Breast epithelium (tissue), 3 donors: ENCODE measurements at regions not wholly inside any gene's neighbourhood (a gene's known extent, or its start where the extent isn't known, plus 50 kb on each side); places are given as distances from the start of the nearest gene placed in this dataset.

Experiments used
- POLR2A ChIP-seq: fragments of 450-650 bp; IDR thresholded peaks from one replicate; pipeline ENCODE4 v1.6.1; 2016; ENCODE audit warnings: antibody characterized with exemption, mild to moderate bottlenecking, moderate library complexity
- POLR2AphosphoS5 ChIP-seq, 3 donors: sonication (generic); formaldehyde crosslinking; IDR thresholded peaks; one replicate each; pipeline ENCODE4 v1.6.1; 2017; ENCODE audit warnings: antibody characterized with exemption in 3 of 3
- TF ChIP-seq, protein P1 (sequence below), 3 donors: fragments of 450-650 bp; IDR thresholded peaks; one replicate each; pipeline ENCODE4 v1.5.1; 2016 to 2017; ENCODE audit warnings: antibody characterized with exemption in 3 of 3, mild to moderate bottlenecking in 3 of 3, moderate library complexity in 3 of 3

DNA sequence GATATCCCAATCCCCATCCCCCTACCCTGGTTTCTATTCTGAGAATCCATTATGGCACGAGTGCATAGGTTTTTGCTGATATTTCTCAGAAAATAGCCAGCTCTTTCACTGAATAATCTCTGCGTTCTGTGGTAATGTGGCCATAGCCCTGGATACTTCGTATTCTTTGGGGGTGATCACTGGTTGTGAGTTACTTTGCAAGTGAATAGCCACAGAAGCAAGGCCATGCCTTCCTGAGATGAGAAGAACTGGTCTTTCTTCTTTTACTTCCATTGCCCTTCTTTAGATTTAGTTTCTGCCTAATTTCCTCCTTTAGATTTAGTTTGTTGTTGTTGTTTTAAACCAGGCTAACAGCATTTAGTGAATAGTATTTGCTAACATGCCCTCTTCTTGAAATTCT lies 323.4 kb downstream of the CDC14C start:
- TF ChIP-seq, protein P1, sequence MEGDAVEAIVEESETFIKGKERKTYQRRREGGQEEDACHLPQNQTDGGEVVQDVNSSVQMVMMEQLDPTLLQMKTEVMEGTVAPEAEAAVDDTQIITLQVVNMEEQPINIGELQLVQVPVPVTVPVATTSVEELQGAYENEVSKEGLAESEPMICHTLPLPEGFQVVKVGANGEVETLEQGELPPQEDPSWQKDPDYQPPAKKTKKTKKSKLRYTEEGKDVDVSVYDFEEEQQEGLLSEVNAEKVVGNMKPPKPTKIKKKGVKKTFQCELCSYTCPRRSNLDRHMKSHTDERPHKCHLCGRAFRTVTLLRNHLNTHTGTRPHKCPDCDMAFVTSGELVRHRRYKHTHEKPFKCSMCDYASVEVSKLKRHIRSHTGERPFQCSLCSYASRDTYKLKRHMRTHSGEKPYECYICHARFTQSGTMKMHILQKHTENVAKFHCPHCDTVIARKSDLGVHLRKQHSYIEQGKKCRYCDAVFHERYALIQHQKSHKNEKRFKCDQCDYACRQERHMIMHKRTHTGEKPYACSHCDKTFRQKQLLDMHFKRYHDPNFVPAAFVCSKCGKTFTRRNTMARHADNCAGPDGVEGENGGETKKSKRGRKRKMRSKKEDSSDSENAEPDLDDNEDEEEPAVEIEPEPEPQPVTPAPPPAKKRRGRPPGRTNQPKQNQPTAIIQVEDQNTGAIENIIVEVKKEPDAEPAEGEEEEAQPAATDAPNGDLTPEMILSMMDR (IDR thresholded peaks at IDR 0.05) = no peak
- TF ChIP-seq POLR2A (no peak), POLR2AphosphoS5 (IDR thresholded peaks at IDR 0.05) (no peak)
